CD4-positive, alpha-beta T cell treated with Interleukin-1 beta for 1 hour (primary cell): ENCODE measurements at regions not wholly inside any gene's neighbourhood (a gene's known extent, or its start where the extent isn't known, plus 50 kb on each side); places are given as distances from the start of the nearest gene placed in this dataset.

Experiments used
- DNase-seq, 2 donors: peaks; one replicate each; pipeline ENCODE4 v3.0.0-alpha.2; 2020 to 2022

GRCh38 chr6:11633741-11634509, 96.4 kb downstream of the TMEM170B start:
- no peak for DNase-seq

GRCh38 chr6:11634948-11635347, 97.4 kb downstream of the TMEM170B start:
- no peak for DNase-seq

GRCh38 chr6:11636121-11636520, 98.6 kb downstream of the TMEM170B start:
- no peak for DNase-seq

- DNase-seq = no peak
Measured at GRCh38 chr6:11637266-11637665, 99.7 kb downstream of the TMEM170B start.

GRCh38 chr6:11639376-11640235, 102.1 kb downstream of the TMEM170B start:
- DNase-seq = no peak

GRCh38 chr6:11640486-11640885, 102.9 kb downstream of the TMEM170B start:
- no peak for DNase-seq

GRCh38 chr6:11644071-11644470, 106.5 kb downstream of the TMEM170B start:
- DNase-seq = no peak

- no peak for DNase-seq
Measured at GRCh38 chr6:11644601-11645000, 107.1 kb downstream of the TMEM170B start.

- DNase-seq = no peak
Measured at GRCh38 chr6:11645016-11645415, 107.5 kb downstream of the TMEM170B start.

GRCh38 chr6:11648436-11648775, 110.9 kb downstream of the TMEM170B start:
- DNase-seq = no peak

GRCh38 chr6:11648889-11649288, 111.3 kb downstream of the TMEM170B start:
- DNase-seq = no peak

- DNase-seq = no peak
Measured at GRCh38 chr6:11650025-11650696, 112.6 kb downstream of the TMEM170B start.

GRCh38 chr6:11650711-11651110, 113.2 kb downstream of the TMEM170B start:
- DNase-seq = no peak

GRCh38 chr6:11653028-11653583, 115.6 kb downstream of the TMEM170B start:
- peak; percentile 5 to 10 for DNase-seq

GRCh38 chr6:11654876-11655275, 117.3 kb downstream of the TMEM170B start:
- no peak for DNase-seq

- no peak for DNase-seq
Measured at GRCh38 chr6:11656491-11656890, 118.9 kb downstream of the TMEM170B start.

- no peak for DNase-seq
Measured at GRCh38 chr6:11659757-11660156, 118.8 kb downstream of the ADTRP start.

- DNase-seq = no peak
Measured at GRCh38 chr6:11662323-11662722, 116.3 kb downstream of the ADTRP start.

- no peak for DNase-seq
Measured at GRCh38 chr6:11663519-11663918, 115.1 kb downstream of the ADTRP start.
